Lung (tissue), 11 donors: ENCODE measurements at regions not wholly inside any gene's neighbourhood (a gene's known extent, or its start where the extent isn't known, plus 50 kb on each side); places are given as distances from the start of the nearest gene placed in this dataset.

Experiments
- ATAC-seq: fragments of 200-7000 bp; cut with Tn5 transposase; one replicate; pipeline ENCODE4 v1.9.1; 2020; ENCODE audit warnings: moderate number of reproducible peaks; ENCODE audit not compliant: insufficient read depth, low FRiP score
- DNase-seq, 3 donors: peaks; one replicate each; pipeline ENCODE4 v3.0.0-alpha.2; 2013 to 2017
- H3K27ac ChIP-seq, 2 donors: one replicate each; pipeline ENCODE4 v1.5.1; 2013; ENCODE audit warnings: mild to moderate bottlenecking in 2 of 2, moderate library complexity in 2 of 2, control low read depth in 1 of 2, inconsistent platforms in 1 of 2, low read depth in 1 of 2, low read length in 1 of 2
- H3K27me3 ChIP-seq, 3 donors: one replicate each; pipeline ENCODE4 v1.5.1; 2013; ENCODE audit warnings: low read length in 2 of 3; ENCODE audit not compliant: control insufficient read depth in 3 of 3, insufficient read depth in 3 of 3
- H3K36me3 ChIP-seq, 4 donors: one replicate each; pipeline ENCODE4 v1.5.1; 2013; ENCODE audit warnings: low read length in 4 of 4, mild to moderate bottlenecking in 1 of 4, moderate library complexity in 1 of 4; ENCODE audit not compliant: control insufficient read depth in 4 of 4, insufficient read depth in 4 of 4
- H3K4me1 ChIP-seq, 5 donors: one replicate each; pipeline ENCODE4 v1.5.1; 2013; ENCODE audit warnings: low read length in 5 of 5, mild to moderate bottlenecking in 2 of 5, moderate library complexity in 1 of 5; ENCODE audit not compliant: control insufficient read depth in 5 of 5, insufficient read depth in 5 of 5
- H3K4me3 ChIP-seq: one replicate; pipeline ENCODE4 v1.5.1; 2013; ENCODE audit warnings: mild to moderate bottlenecking, control low read depth, moderate library complexity
- H3K9ac ChIP-seq, 2 donors: one replicate each; pipeline ENCODE4 v1.5.1; 2013; ENCODE audit warnings: low read length in 2 of 2, control low read depth in 1 of 2; ENCODE audit not compliant: insufficient read depth in 1 of 2
- H3K9me3 ChIP-seq, 4 donors: one replicate each; pipeline ENCODE4 v1.5.1; 2013; ENCODE audit warnings: low read length in 3 of 4, mild to moderate bottlenecking in 1 of 4, moderate library complexity in 1 of 4; ENCODE audit not compliant: control insufficient read depth in 4 of 4, insufficient read depth in 3 of 4
- CTCF ChIP-seq: IDR thresholded peaks from 2 replicates; pipeline ENCODE4 v1.5.1; 2012; ENCODE audit warnings: mild to moderate bottlenecking; ENCODE audit errors: control extremely low read depth, extremely low read depth
- WGBS, 2 donors: extraction: QIAGEN DNeasy Blood & Tissue Kit; methylation state at CpG; one replicate each; pipeline ENCODE4 v1.1.7; 2013; 5-methylcytosine and 5-hydroxymethylcytosine counted together
- donor health status: control.
- donor health status: control.
- donor health status: Bipolar disorder and iron deficiency.
- donor health status: healthy.
- donor health status: DM: yes; HTN: yes; CAD: no.

DNA sequence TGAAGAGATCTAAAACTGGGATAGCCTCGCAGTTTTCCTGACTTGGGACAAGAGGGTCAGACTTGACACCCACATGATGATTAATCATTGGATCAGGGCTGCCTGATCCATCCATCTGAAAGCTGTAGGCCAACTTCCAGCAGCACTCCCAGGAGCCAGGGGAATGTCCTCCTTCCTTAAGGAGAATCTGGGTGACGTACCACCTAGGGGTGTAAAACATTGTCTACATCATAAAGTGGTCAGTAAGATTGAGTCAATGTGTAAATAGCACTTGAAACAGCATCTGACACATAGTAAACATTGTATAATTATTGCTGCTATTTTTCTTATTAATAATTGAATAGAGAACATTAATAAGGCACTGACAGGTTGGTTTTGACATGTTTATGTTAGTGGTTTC lies 392.8 kb downstream of the JRKL start:
- WGBS, 2 donors = 76 to 77% methylated on average over 2 of the region's 2 CpGs
- Histone ChIP-seq H3K27me3 (no peaks in the 10 kb centered on the region), H3K9ac (no peak overlapping the region), H3K27ac (no peak overlapping the region), H3K36me3 (no peaks in the 10 kb centered on the region), H3K4me1 (no peaks in the 10 kb centered on the region), H3K4me3 (no peak overlapping the region), H3K9me3 (no peaks in the 10 kb centered on the region)
- ATAC-seq (no peak), DNase-seq (no peak)
- no peak for TF ChIP-seq CTCF

GRCh38 chr11:96783311-96783710 lies 393.5 kb downstream of the JRKL start:
- TF ChIP-seq CTCF = no peak
- H3K27ac ChIP-seq = no peak overlapping the region
- no peaks in the 10 kb centered on the region for H3K27me3 ChIP-seq
- H3K36me3 ChIP-seq = no peaks in the 10 kb centered on the region
- H3K9ac ChIP-seq = no peak overlapping the region
- no peaks in the 10 kb centered on the region for H3K4me1 ChIP-seq
- ATAC-seq (no peak), DNase-seq (no peak)
- no peak overlapping the region for H3K4me3 ChIP-seq
- no peaks in the 10 kb centered on the region for H3K9me3 ChIP-seq
- WGBS, 2 donors = 82 to 92% methylated on average over 3 of the region's 3 CpGs

DNA sequence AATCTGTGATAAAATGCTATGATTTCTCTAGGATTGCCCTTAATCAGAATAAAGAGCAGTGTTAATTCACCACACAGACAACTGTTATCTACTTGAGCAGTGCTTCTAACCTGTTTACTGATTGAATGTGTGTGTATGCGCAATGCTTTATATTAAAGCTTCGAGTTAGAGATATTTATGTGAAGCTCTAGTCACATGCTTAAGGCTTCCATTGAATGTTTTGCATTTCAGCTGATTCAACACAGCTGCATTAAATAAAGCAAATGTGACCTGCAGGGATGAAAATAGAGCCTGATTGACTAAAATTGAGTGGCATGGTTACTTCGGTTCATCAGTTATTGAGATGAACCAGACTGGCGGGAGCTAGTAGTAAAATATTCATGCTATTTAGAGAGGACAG lies 395.3 kb downstream of the JRKL start:
- Histone ChIP-seq H3K9ac (no peak overlapping the region), H3K27ac (no peak overlapping the region), H3K36me3 (no peaks in the 10 kb centered on the region), H3K27me3 (no peaks in the 10 kb centered on the region), H3K4me1 (no peaks in the 10 kb centered on the region), H3K4me3 (no peak overlapping the region), H3K9me3 (no peaks in the 10 kb centered on the region)
- DNase-seq (no peak), ATAC-seq (no peak)
- TF ChIP-seq CTCF = no peak
- 83 to 89% methylated on average over 4 of the region's 4 CpGs for WGBS, 2 donors

DNA sequence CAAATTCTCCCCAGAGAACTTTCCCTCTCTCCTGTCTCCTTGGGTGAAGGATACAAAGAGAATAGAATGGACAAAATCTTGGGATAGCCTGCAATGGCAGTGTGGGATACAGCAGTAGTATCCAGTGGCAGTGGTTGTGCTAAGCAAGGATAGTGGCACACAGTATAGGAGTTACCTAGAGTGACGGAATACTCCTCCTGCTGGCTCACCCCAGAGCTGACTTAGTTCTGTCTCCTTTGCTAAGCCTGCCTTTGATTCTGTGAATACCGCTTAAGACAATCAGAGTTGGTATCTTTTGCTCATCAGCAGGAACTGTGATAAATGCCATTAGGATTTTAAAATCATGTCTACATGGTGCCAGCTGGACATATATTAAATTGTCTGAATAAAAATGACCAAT lies 404.3 kb downstream of the JRKL start:
- ATAC-seq (no peak), DNase-seq (no peak)
- no peaks in the 10 kb centered on the region for H3K4me1 ChIP-seq
- WGBS, 2 donors = 89 to 96% methylated on average over 2 of the region's 2 CpGs
- no peaks in the 10 kb centered on the region for H3K36me3 ChIP-seq
- H3K9me3 ChIP-seq = no peaks in the 10 kb centered on the region
- TF ChIP-seq CTCF = no peak
- H3K27ac ChIP-seq = no peak overlapping the region
- H3K4me3 ChIP-seq = no peak overlapping the region
- no peaks in the 10 kb centered on the region for H3K27me3 ChIP-seq
- H3K9ac ChIP-seq = no peak overlapping the region
